A673 (cell line): ENCODE measurements at regions not wholly inside any gene's neighbourhood (a gene's known extent, or its start where the extent isn't known, plus 50 kb on each side); places are given as distances from the start of the nearest gene placed in this dataset.

ENCODE experiments used
- BruUV-seq: library from RNA; stranded (reverse); fragments of 400-500 nt; replicated peaks from 2 replicates; lab custom pipeline; 2021; lab: Mats Ljungman, UMichigan
- CTCF ChIA-PET: fragments of 300-600 bp; sonication (Branson Sonifier 250); formaldehyde crosslinking; loops from one replicate; lab custom pipeline; 2022; ENCODE audit warnings: antibody characterized with exemption; lab: Charles Lee
- POLR2A ChIA-PET: fragments of 300-600 bp; sonication (Branson Sonifier 250); formaldehyde crosslinking; loops from one replicate; lab custom pipeline; 2022; ENCODE audit warnings: antibody characterized with exemption; ENCODE audit not compliant: low non-redundant PET; lab: Charles Lee
- DNase-seq: peaks from one replicate; pipeline ENCODE4 v3.0.0-alpha.2; 2015; ENCODE audit warnings: low spot score
- H3K27ac ChIP-seq: fragments of 200-600 bp; sonication (generic); 2 replicates; pipeline ENCODE4 v1.5.1; 2016; ENCODE audit warnings: mixed run types, low read depth, mild to moderate bottlenecking, mixed read lengths, antibody characterized with exemption, low read length; ENCODE audit not compliant: poor library complexity, severe bottlenecking
- H3K27me3 ChIP-seq: fragments of 200-600 bp; sonication (generic); replicated peaks from 2 replicates; pipeline ENCODE4 v1.6.1; 2017; ENCODE audit warnings: mixed run types, low read depth, mild to moderate bottlenecking, mixed read lengths, antibody characterized with exemption, low read length; ENCODE audit not compliant: insufficient read depth, poor library complexity
- H3K36me3 ChIP-seq: fragments of 200-600 bp; sonication (generic); 2 replicates; pipeline ENCODE4 v1.6.1; 2016; ENCODE audit warnings: mixed run types, mild to moderate bottlenecking, mixed read lengths, antibody characterized with exemption, low read length; ENCODE audit not compliant: insufficient read depth, poor library complexity, severe bottlenecking
- H3K4me1 ChIP-seq: fragments of 200-600 bp; sonication (generic); 2 replicates; pipeline ENCODE4 v1.6.1; 2017; ENCODE audit warnings: mixed run types, mild to moderate bottlenecking, mixed read lengths, antibody characterized with exemption, low read length; ENCODE audit not compliant: insufficient read depth, poor library complexity, severe bottlenecking
- H3K4me3 ChIP-seq: fragments of 200-600 bp; sonication (generic); 2 replicates; pipeline ENCODE4 v1.5.1; 2016; ENCODE audit warnings: low read depth, mixed run types, mild to moderate bottlenecking, mixed read lengths, low read length; ENCODE audit not compliant: poor library complexity, severe bottlenecking
- H3K9me3 ChIP-seq: fragments of 200-600 bp; sonication (generic); 2 replicates; pipeline ENCODE4 v1.6.1; 2016; ENCODE audit warnings: mixed run types, low read depth, mild to moderate bottlenecking, mixed read lengths, antibody characterized with exemption, low read length; ENCODE audit not compliant: poor library complexity, severe bottlenecking
- EZH2 ChIP-seq: fragments of 200-600 bp; sonication (generic); IDR thresholded peaks from 2 replicates; pipeline ENCODE4 v1.6.1; 2017; ENCODE audit warnings: borderline replicate concordance, low read depth, mild to moderate bottlenecking, mixed read lengths, antibody characterized with exemption, low read length; ENCODE audit not compliant: poor library complexity, severe bottlenecking
- intact Hi-C: fragments of 100-400 bp; cut with micrococcal nuclease; formaldehyde crosslinking; loops from one replicate; pipeline ENCODE4 v1.10.0; 2022; ENCODE audit not compliant: unreplicated experiment
- TF ChIP-seq, protein P1 (sequence below): fragments of 300-800, 200-600 bp; sonication (generic); conservative IDR thresholded peaks from 2 replicates; pipeline ENCODE4 v1.5.1; 2017; ENCODE audit warnings: low read depth, mild to moderate bottlenecking, antibody characterized with exemption, low read length, moderate library complexity, mixed read lengths

DNA sequence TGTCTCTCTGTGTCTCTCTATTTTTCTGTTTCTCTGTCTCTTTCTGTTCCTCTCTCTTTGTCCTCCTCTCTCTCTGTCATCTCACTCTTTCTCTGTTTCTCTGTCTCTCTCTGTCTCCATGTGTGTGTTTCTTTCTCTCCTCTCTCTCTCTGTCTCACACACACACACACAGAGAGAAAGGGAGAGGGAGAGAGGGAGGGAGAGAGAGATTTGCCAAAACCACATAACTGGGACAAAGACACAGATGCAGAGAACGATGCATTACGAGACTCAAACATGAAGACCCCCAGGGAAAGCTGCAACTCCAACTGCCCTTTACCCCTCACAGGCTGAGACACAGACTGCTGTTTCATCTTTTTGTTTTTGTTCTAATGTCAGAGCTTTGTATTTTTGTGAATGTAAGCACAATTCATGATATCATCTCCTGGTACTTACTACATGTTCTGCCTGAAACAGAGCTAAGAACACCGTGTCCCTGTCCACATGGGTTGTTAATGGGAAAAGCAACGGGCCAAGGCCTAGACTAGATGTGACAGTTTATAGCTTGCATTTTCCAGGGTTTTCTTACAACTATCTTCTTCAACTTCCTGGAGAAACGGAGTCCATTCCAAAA is 177.1 kb upstream of the ARID1B start:
- no peak overlapping the region for H3K27ac ChIP-seq
- no TSS peak for BruUV-seq
- no peak for TF ChIP-seq EZH2
- TF ChIP-seq, protein P1, sequence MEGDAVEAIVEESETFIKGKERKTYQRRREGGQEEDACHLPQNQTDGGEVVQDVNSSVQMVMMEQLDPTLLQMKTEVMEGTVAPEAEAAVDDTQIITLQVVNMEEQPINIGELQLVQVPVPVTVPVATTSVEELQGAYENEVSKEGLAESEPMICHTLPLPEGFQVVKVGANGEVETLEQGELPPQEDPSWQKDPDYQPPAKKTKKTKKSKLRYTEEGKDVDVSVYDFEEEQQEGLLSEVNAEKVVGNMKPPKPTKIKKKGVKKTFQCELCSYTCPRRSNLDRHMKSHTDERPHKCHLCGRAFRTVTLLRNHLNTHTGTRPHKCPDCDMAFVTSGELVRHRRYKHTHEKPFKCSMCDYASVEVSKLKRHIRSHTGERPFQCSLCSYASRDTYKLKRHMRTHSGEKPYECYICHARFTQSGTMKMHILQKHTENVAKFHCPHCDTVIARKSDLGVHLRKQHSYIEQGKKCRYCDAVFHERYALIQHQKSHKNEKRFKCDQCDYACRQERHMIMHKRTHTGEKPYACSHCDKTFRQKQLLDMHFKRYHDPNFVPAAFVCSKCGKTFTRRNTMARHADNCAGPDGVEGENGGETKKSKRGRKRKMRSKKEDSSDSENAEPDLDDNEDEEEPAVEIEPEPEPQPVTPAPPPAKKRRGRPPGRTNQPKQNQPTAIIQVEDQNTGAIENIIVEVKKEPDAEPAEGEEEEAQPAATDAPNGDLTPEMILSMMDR, result no peak
- no peaks in the 10 kb centered on the region for H3K27me3 ChIP-seq
- CTCF ChIA-PET, result no interaction called here
- DNase-seq, result no peak
- POLR2A ChIA-PET, result interaction anchor here (0.7 kb wide), 1 partner anchor 304 kb away, joined by 4 read pairs; no protein-coding TSS in a partner anchor
- H3K36me3 ChIP-seq, result no peaks in the 10 kb centered on the region
- no peak overlapping the region for H3K4me3 ChIP-seq
- intact Hi-C loops, result no loop called here
- no peaks in the 10 kb centered on the region for H3K4me1 ChIP-seq
- no peaks in the 10 kb centered on the region for H3K9me3 ChIP-seq

DNA sequence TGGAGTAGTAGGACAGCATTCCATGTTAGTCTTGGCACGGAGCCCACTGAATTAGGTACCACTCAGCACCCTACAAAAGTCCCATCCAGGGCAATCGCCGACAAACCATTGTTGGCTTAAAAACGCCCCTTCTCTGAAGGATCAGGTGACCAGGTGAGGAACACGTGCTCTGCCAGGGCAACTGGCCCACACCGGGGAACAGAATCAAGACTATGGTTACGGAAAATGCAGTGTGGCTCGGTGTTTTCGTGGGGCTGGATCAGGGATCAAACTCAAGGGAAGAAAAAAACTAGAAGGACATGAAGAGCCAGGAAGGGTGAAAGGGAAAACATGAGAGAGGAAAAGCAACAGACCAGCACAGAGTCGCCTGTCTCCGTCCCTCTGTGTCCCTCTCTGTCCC is 177.8 kb upstream of the ARID1B start:
- Histone ChIP-seq H3K27ac (no peak overlapping the region), H3K36me3 (no peaks in the 10 kb centered on the region), H3K27me3 (no peaks in the 10 kb centered on the region), H3K4me3 (no peak overlapping the region), H3K9me3 (no peaks in the 10 kb centered on the region), H3K4me1 (no peaks in the 10 kb centered on the region)
- DNase-seq, result no peak
- intact Hi-C loops, result no loop called here
- ChIA-PET CTCF (no interaction called here), POLR2A (no interaction called here)
- BruUV-seq, result no TSS peak
- TF ChIP-seq, protein P1, result no peak
- no peak for TF ChIP-seq EZH2

DNA sequence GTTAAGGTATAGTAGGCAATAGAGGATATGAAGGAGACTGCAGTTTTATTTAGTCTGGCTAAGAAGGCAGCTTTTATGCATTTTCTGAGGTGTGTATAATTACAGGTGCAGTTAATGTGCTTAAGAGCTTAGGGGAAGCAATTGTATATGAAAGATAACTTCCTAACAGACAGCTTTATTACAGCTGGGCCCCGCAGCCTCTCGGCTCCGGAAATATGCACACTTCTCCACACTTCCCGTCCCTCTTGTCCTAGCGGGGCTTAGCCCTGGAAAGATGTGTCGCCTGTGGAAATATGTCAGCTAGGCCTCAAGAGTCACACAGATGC is 178.4 kb upstream of the ARID1B start:
- intact Hi-C loops, result no loop called here
- Histone ChIP-seq H3K27me3 (no peaks in the 10 kb centered on the region), H3K27ac (no peak overlapping the region), H3K4me1 (no peaks in the 10 kb centered on the region), H3K9me3 (no peaks in the 10 kb centered on the region), H3K4me3 (no peak overlapping the region), H3K36me3 (no peaks in the 10 kb centered on the region)
- TF ChIP-seq EZH2, result no peak
- TF ChIP-seq, protein P1, result no peak
- POLR2A ChIA-PET, result no interaction called here
- CTCF ChIA-PET, result no interaction called here
- DNase-seq, result no peak
- no TSS peak for BruUV-seq
